ENCODE measurements at regions not wholly inside any gene's neighbourhood (a gene's known extent, or its start where the extent isn't known, plus 50 kb on each side); places are given as distances from the start of the nearest gene placed in this dataset.
"Not testable (repeated sequence)": the region's sequence is repeated elsewhere in the genome, so short reads cannot be mapped to it uniquely, and the experiment has no call there.

- H3K9ac ChIP-seq (ENCODE audit: low read depth, low read length), result no peak overlapping the region
- no peak overlapping the region for H3K27ac ChIP-seq (ENCODE audit: low read length)
- H3K4me3 ChIP-seq (ENCODE audit: low read length), result no peak overlapping the region
- H3K4me1 ChIP-seq (ENCODE audit: insufficient read depth, low read length), result no peaks in the 10 kb centered on the region
- no peaks in the 10 kb centered on the region for H3K36me3 ChIP-seq (ENCODE audit: insufficient read depth, low read depth, low read length)
- no peaks in the 10 kb centered on the region for H3K27me3 ChIP-seq (ENCODE audit: insufficient read depth, low read length)
- no peaks in the 10 kb centered on the region for H3K9me3 ChIP-seq (ENCODE audit: insufficient read depth, low read depth, low read length)
Observed at GRCh38 chr1:166368030-166368429, 201.2 kb upstream of the FAM78B start.

GRCh38 chr1:166377896-166378295, 211.1 kb upstream of the FAM78B start:
- no peaks in the 10 kb centered on the region for H3K27me3 ChIP-seq (ENCODE audit: insufficient read depth, low read length)
- no peak overlapping the region for H3K4me3 ChIP-seq (ENCODE audit: low read length)
- H3K9ac ChIP-seq (ENCODE audit: low read depth, low read length), result no peak overlapping the region
- H3K36me3 ChIP-seq (ENCODE audit: insufficient read depth, low read depth, low read length), result no peaks in the 10 kb centered on the region
- no peak overlapping the region for H3K27ac ChIP-seq (ENCODE audit: low read length)
- peaks cover 6% of the 10 kb centered on the region; the same call in 1 of the 2 replicates for H3K4me1 ChIP-seq (ENCODE audit: insufficient read depth, low read length)
- no peaks in the 10 kb centered on the region for H3K9me3 ChIP-seq (ENCODE audit: insufficient read depth, low read depth, low read length)

GRCh38 chr1:166378805-166379204, 212.0 kb upstream of the FAM78B start:
- Histone ChIP-seq H3K27ac (ENCODE audit: low read length) (no peak overlapping the region), H3K27me3 (ENCODE audit: insufficient read depth, low read length) (peaks cover 4% of the 10 kb centered on the region; the same call in 1 of the 2 replicates), H3K9ac (ENCODE audit: low read depth, low read length) (no peak overlapping the region), H3K4me3 (ENCODE audit: low read length) (no peak overlapping the region), H3K9me3 (ENCODE audit: insufficient read depth, low read depth, low read length) (no peaks in the 10 kb centered on the region), H3K36me3 (ENCODE audit: insufficient read depth, low read depth, low read length) (no peaks in the 10 kb centered on the region), H3K4me1 (ENCODE audit: insufficient read depth, low read length) (peaks cover 9% of the 10 kb centered on the region; the same call in 1 of the 2 replicates)

GRCh38 chr1:166379447-166379846, 212.6 kb upstream of the FAM78B start:
- Histone ChIP-seq H3K27ac (ENCODE audit: low read length) (no peak overlapping the region), H3K9me3 (ENCODE audit: insufficient read depth, low read depth, low read length) (no peaks in the 10 kb centered on the region), H3K36me3 (ENCODE audit: insufficient read depth, low read depth, low read length) (no peaks in the 10 kb centered on the region), H3K4me1 (ENCODE audit: insufficient read depth, low read length) (peaks cover 11% of the 10 kb centered on the region; the same call in 1 of the 2 replicates), H3K27me3 (ENCODE audit: insufficient read depth, low read length) (peaks cover 11% of the 10 kb centered on the region; the same call in 1 of the 2 replicates), H3K4me3 (ENCODE audit: low read length) (no peak overlapping the region), H3K9ac (ENCODE audit: low read depth, low read length) (no peak overlapping the region)

- Histone ChIP-seq H3K9ac (ENCODE audit: low read depth, low read length) (no peak overlapping the region), H3K4me1 (ENCODE audit: insufficient read depth, low read length) (peaks cover 23% of the 10 kb centered on the region; the same call in 1 of the 2 replicates), H3K4me3 (ENCODE audit: low read length) (peak overlapping the region; percentile 20; the same call in 1 of the 2 replicates), H3K36me3 (ENCODE audit: insufficient read depth, low read depth, low read length) (no peaks in the 10 kb centered on the region), H3K9me3 (ENCODE audit: insufficient read depth, low read depth, low read length) (no peaks in the 10 kb centered on the region), H3K27me3 (ENCODE audit: insufficient read depth, low read length) (peaks cover 28% of the 10 kb centered on the region; the same call in 1 of the 2 replicates), H3K27ac (ENCODE audit: low read length) (no peak overlapping the region)
Observed at GRCh38 chr1:166383137-166383536, 216.3 kb upstream of the FAM78B start.

- no peaks in the 10 kb centered on the region for H3K36me3 ChIP-seq (ENCODE audit: insufficient read depth, low read depth, low read length)
- H3K27me3 ChIP-seq (ENCODE audit: insufficient read depth, low read length), result peaks cover 28% of the 10 kb centered on the region; the same call in 1 of the 2 replicates
- no peaks in the 10 kb centered on the region for H3K9me3 ChIP-seq (ENCODE audit: insufficient read depth, low read depth, low read length)
- H3K4me1 ChIP-seq (ENCODE audit: insufficient read depth, low read length), result peaks cover 23% of the 10 kb centered on the region; the same call in 1 of the 2 replicates
- H3K9ac ChIP-seq (ENCODE audit: low read depth, low read length), result no peak overlapping the region
- H3K4me3 ChIP-seq (ENCODE audit: low read length), result peak overlapping the region; percentile 20; the same call in 1 of the 2 replicates
- no peak overlapping the region for H3K27ac ChIP-seq (ENCODE audit: low read length)
Observed at GRCh38 chr1:166383635-166384346, 217.0 kb upstream of the FAM78B start.

- Histone ChIP-seq H3K27me3 (ENCODE audit: insufficient read depth, low read length) (peaks cover 28% of the 10 kb centered on the region; the same call in 1 of the 2 replicates), H3K9me3 (ENCODE audit: insufficient read depth, low read depth, low read length) (no peaks in the 10 kb centered on the region), H3K4me3 (ENCODE audit: low read length) (no peak overlapping the region), H3K36me3 (ENCODE audit: insufficient read depth, low read depth, low read length) (no peaks in the 10 kb centered on the region), H3K4me1 (ENCODE audit: insufficient read depth, low read length) (peaks cover 23% of the 10 kb centered on the region; the same call in 1 of the 2 replicates), H3K9ac (ENCODE audit: low read depth, low read length) (no peak overlapping the region), H3K27ac (ENCODE audit: low read length) (no peak overlapping the region)
Observed at GRCh38 chr1:166384948-166385347, 218.1 kb upstream of the FAM78B start.

- Histone ChIP-seq H3K36me3 (ENCODE audit: insufficient read depth, low read depth, low read length) (no peaks in the 10 kb centered on the region), H3K4me3 (ENCODE audit: low read length) (no peak overlapping the region), H3K9me3 (ENCODE audit: insufficient read depth, low read depth, low read length) (no peaks in the 10 kb centered on the region), H3K9ac (ENCODE audit: low read depth, low read length) (no peak overlapping the region), H3K27ac (ENCODE audit: low read length) (no peak overlapping the region), H3K27me3 (ENCODE audit: insufficient read depth, low read length) (peaks cover 7% of the 10 kb centered on the region; the same call in 1 of the 2 replicates), H3K4me1 (ENCODE audit: insufficient read depth, low read length) (peaks cover 6% of the 10 kb centered on the region; the same call in 1 of the 2 replicates)
Observed at GRCh38 chr1:166390366-166391033, 223.7 kb upstream of the FAM78B start.

GRCh38 chr1:166391279-166392066, 224.7 kb upstream of the FAM78B start:
- H3K9ac ChIP-seq (ENCODE audit: low read depth, low read length), result no peak overlapping the region
- no peaks in the 10 kb centered on the region; the same call in 1 of the 2 replicates for H3K27me3 ChIP-seq (ENCODE audit: insufficient read depth, low read length)
- H3K4me3 ChIP-seq (ENCODE audit: low read length), result no peak overlapping the region

GRCh38 chr1:166395729-166396128, 228.9 kb upstream of the FAM78B start:
- no peak overlapping the region for H3K4me3 ChIP-seq (ENCODE audit: low read length)
- no peaks in the 10 kb centered on the region for H3K36me3 ChIP-seq (ENCODE audit: insufficient read depth, low read depth, low read length)
- H3K27me3 ChIP-seq (ENCODE audit: insufficient read depth, low read length), result no peaks in the 10 kb centered on the region
- no peaks in the 10 kb centered on the region for H3K4me1 ChIP-seq (ENCODE audit: insufficient read depth, low read length)
- no peak overlapping the region for H3K27ac ChIP-seq (ENCODE audit: low read length)
- no peak overlapping the region for H3K9ac ChIP-seq (ENCODE audit: low read depth, low read length)
- no peaks in the 10 kb centered on the region for H3K9me3 ChIP-seq (ENCODE audit: insufficient read depth, low read depth, low read length)

More at GRCh38 chr1:166391279-166392066, 224.7 kb upstream of the FAM78B start:
- no peaks in the 10 kb centered on the region for H3K9me3 ChIP-seq (ENCODE audit: insufficient read depth, low read depth, low read length)
- H3K36me3 ChIP-seq (ENCODE audit: insufficient read depth, low read depth, low read length), result no peaks in the 10 kb centered on the region
- no peaks in the 10 kb centered on the region; the same call in 1 of the 2 replicates for H3K4me1 ChIP-seq (ENCODE audit: insufficient read depth, low read length)
- no peak overlapping the region for H3K27ac ChIP-seq (ENCODE audit: low read length)

- H3K9me3 ChIP-seq (ENCODE audit: insufficient read depth, low read depth, low read length); H3K27ac ChIP-seq (ENCODE audit: low read length): not testable (repeated sequence)
Observed at GRCh38 chr1:166409253-166410082, 242.7 kb upstream of the FAM78B start.

More at GRCh38 chr1:166409253-166410082, 242.7 kb upstream of the FAM78B start:
- not testable (repeated sequence) for H3K4me3 ChIP-seq (ENCODE audit: low read length); H3K4me1 ChIP-seq (ENCODE audit: insufficient read depth, low read length); H3K36me3 ChIP-seq (ENCODE audit: insufficient read depth, low read depth, low read length); H3K27me3 ChIP-seq (ENCODE audit: insufficient read depth, low read length); H3K9ac ChIP-seq (ENCODE audit: low read depth, low read length)
